GM10266 (cell line): ENCODE measurements at regions not wholly inside any gene's neighbourhood (a gene's known extent, or its start where the extent isn't known, plus 50 kb on each side); places are given as distances from the start of the nearest gene placed in this dataset.

ENCODE experiments used
- DNase-seq: peaks from one replicate; pipeline ENCODE4 v3.0.0; 2012; ENCODE audit errors: extremely low spot score
- CTCF ChIP-seq: IDR thresholded peaks from 2 replicates; pipeline ENCODE4 v1.5.1; 2012; ENCODE audit warnings: mild to moderate bottlenecking, low read depth; ENCODE audit not compliant: control insufficient read depth, insufficient read depth; ENCODE audit errors: missing control alignments

- no peak for DNase-seq
- TF ChIP-seq CTCF: no peak
Measured at GRCh38 chr15:52855157-52855556, 65.0 kb upstream of the ONECUT1 start.

GRCh38 chr15:52844823-52845222 lies 54.7 kb upstream of the ONECUT1 start:
- TF ChIP-seq CTCF: no peak
- no peak for DNase-seq
